Neuron (in vitro differentiated cells): ENCODE measurements at regions not wholly inside any gene's neighbourhood (a gene's known extent, or its start where the extent isn't known, plus 50 kb on each side); places are given as distances from the start of the nearest gene placed in this dataset.

Experiments used
- H2AFZ ChIP-seq: one replicate; pipeline ENCODE4 v1.6.1; 2013; ENCODE audit warnings: low read depth, mild to moderate bottlenecking, inconsistent platforms, low read length, moderate library complexity
- H3K27me3 ChIP-seq: one replicate; pipeline ENCODE4 v1.6.1; 2013; ENCODE audit warnings: low read length; ENCODE audit not compliant: insufficient read depth
- H3K36me3 ChIP-seq: one replicate; pipeline ENCODE4 v1.6.1; 2013; ENCODE audit warnings: low read length; ENCODE audit not compliant: insufficient read depth
- H3K4me1 ChIP-seq: one replicate; pipeline ENCODE4 v1.6.1; 2013; ENCODE audit warnings: low read length; ENCODE audit not compliant: insufficient read depth
- H3K4me3 ChIP-seq: 2 replicates; pipeline ENCODE4 v1.5.1; 2013; ENCODE audit warnings: mild to moderate bottlenecking, low read length, moderate library complexity
- H3K9me3 ChIP-seq: one replicate; pipeline ENCODE4 v1.6.1; 2013; ENCODE audit warnings: low read length

- Histone ChIP-seq H3K4me3 (no peak overlapping the region), H3K36me3 (no peaks in the 10 kb centered on the region), H3K27me3 (no peaks in the 10 kb centered on the region), H3K4me1 (no peaks in the 10 kb centered on the region), H3K9me3 (no peaks in the 10 kb centered on the region), H2AFZ (no peak overlapping the region)
Observed at GRCh38 chr21:35543746-35544145, 494.6 kb upstream of the RUNX1 start.

- H3K9me3 ChIP-seq = no peaks in the 10 kb centered on the region
- no peaks in the 10 kb centered on the region for H3K4me1 ChIP-seq
- H2AFZ ChIP-seq = no peak overlapping the region
- H3K27me3 ChIP-seq = no peaks in the 10 kb centered on the region
- no peaks in the 10 kb centered on the region for H3K36me3 ChIP-seq
- H3K4me3 ChIP-seq = no peak overlapping the region
Observed at GRCh38 chr21:35540950-35541638, 492.0 kb upstream of the RUNX1 start.

- Histone ChIP-seq H3K9me3 (no peaks in the 10 kb centered on the region), H2AFZ (no peak overlapping the region), H3K4me3 (no peak overlapping the region), H3K4me1 (no peaks in the 10 kb centered on the region), H3K27me3 (no peaks in the 10 kb centered on the region), H3K36me3 (no peaks in the 10 kb centered on the region)
Observed at GRCh38 chr21:35538386-35538785, 489.3 kb upstream of the RUNX1 start.

GRCh38 chr21:35537604-35538003, 488.5 kb upstream of the RUNX1 start:
- Histone ChIP-seq H2AFZ (no peak overlapping the region), H3K4me3 (no peak overlapping the region), H3K4me1 (no peaks in the 10 kb centered on the region), H3K9me3 (no peaks in the 10 kb centered on the region), H3K27me3 (no peaks in the 10 kb centered on the region), H3K36me3 (no peaks in the 10 kb centered on the region)

GRCh38 chr21:35533893-35534292, 484.8 kb upstream of the RUNX1 start:
- no peak overlapping the region for H3K4me3 ChIP-seq
- no peaks in the 10 kb centered on the region for H3K27me3 ChIP-seq

GRCh38 chr21:35530766-35531165, 481.7 kb upstream of the RUNX1 start:
- Histone ChIP-seq H2AFZ (no peak overlapping the region), H3K36me3 (no peaks in the 10 kb centered on the region), H3K27me3 (no peaks in the 10 kb centered on the region), H3K4me3 (no peak overlapping the region), H3K9me3 (no peaks in the 10 kb centered on the region), H3K4me1 (no peaks in the 10 kb centered on the region)

More at GRCh38 chr21:35533893-35534292, 484.8 kb upstream of the RUNX1 start:
- Histone ChIP-seq H3K4me1 (no peaks in the 10 kb centered on the region), H3K9me3 (no peaks in the 10 kb centered on the region), H3K36me3 (no peaks in the 10 kb centered on the region), H2AFZ (no peak overlapping the region)

GRCh38 chr21:35529171-35529863, 480.2 kb upstream of the RUNX1 start:
- Histone ChIP-seq H3K4me1 (no peaks in the 10 kb centered on the region), H3K4me3 (no peak overlapping the region), H3K27me3 (no peaks in the 10 kb centered on the region), H3K36me3 (no peaks in the 10 kb centered on the region), H2AFZ (no peak overlapping the region), H3K9me3 (no peaks in the 10 kb centered on the region)

GRCh38 chr21:35528116-35529042, 479.3 kb upstream of the RUNX1 start:
- H3K36me3 ChIP-seq = no peaks in the 10 kb centered on the region
- no peak overlapping the region for H3K4me3 ChIP-seq
- H3K9me3 ChIP-seq = no peaks in the 10 kb centered on the region
- no peaks in the 10 kb centered on the region for H3K27me3 ChIP-seq
- H3K4me1 ChIP-seq = no peaks in the 10 kb centered on the region
- H2AFZ ChIP-seq = no peak overlapping the region

- Histone ChIP-seq H3K36me3 (no peaks in the 10 kb centered on the region), H3K27me3 (no peaks in the 10 kb centered on the region), H3K4me3 (no peak overlapping the region), H3K9me3 (no peaks in the 10 kb centered on the region), H2AFZ (no peak overlapping the region), H3K4me1 (no peaks in the 10 kb centered on the region)
Observed at GRCh38 chr21:35527358-35527757, 478.3 kb upstream of the RUNX1 start.

GRCh38 chr21:35525443-35525842, 476.3 kb upstream of the RUNX1 start:
- Histone ChIP-seq H3K4me3 (no peak overlapping the region), H3K9me3 (no peaks in the 10 kb centered on the region), H2AFZ (no peak overlapping the region), H3K36me3 (no peaks in the 10 kb centered on the region), H3K27me3 (no peaks in the 10 kb centered on the region), H3K4me1 (no peaks in the 10 kb centered on the region)

- H3K36me3 ChIP-seq = no peaks in the 10 kb centered on the region
- H3K27me3 ChIP-seq = no peaks in the 10 kb centered on the region
- no peaks in the 10 kb centered on the region for H3K9me3 ChIP-seq
- H2AFZ ChIP-seq = no peak overlapping the region
- no peaks in the 10 kb centered on the region for H3K4me1 ChIP-seq
- no peak overlapping the region for H3K4me3 ChIP-seq
Observed at GRCh38 chr21:35521852-35522505, 472.9 kb upstream of the RUNX1 start.

- H3K4me1 ChIP-seq = no peaks in the 10 kb centered on the region
- H3K27me3 ChIP-seq = no peaks in the 10 kb centered on the region
- no peak overlapping the region for H3K4me3 ChIP-seq
- H2AFZ ChIP-seq = no peak overlapping the region
- H3K9me3 ChIP-seq = no peaks in the 10 kb centered on the region
- no peaks in the 10 kb centered on the region for H3K36me3 ChIP-seq
Observed at GRCh38 chr21:35521293-35521692, 472.2 kb upstream of the RUNX1 start.

GRCh38 chr21:35520856-35521255, 471.8 kb upstream of the RUNX1 start:
- Histone ChIP-seq H3K27me3 (no peaks in the 10 kb centered on the region), H3K36me3 (no peaks in the 10 kb centered on the region), H3K9me3 (no peaks in the 10 kb centered on the region), H3K4me3 (no peak overlapping the region), H3K4me1 (no peaks in the 10 kb centered on the region), H2AFZ (no peak overlapping the region)
